NCI-H524 treated with DMSO at 0.1 percent for 48 hours (cell line): ENCODE measurements at regions not wholly inside any gene's neighbourhood (a gene's known extent, or its start where the extent isn't known, plus 50 kb on each side); places are given as distances from the start of the nearest gene placed in this dataset.
"Not testable (repeated sequence)": the region's sequence is repeated elsewhere in the genome, so short reads cannot be mapped to it uniquely, and the experiment has no call there.

Source experiments
- DNase-seq: peaks from one replicate; lab custom pipeline; 2025; lab: John Stamatoyannopoulos, UW

- DNase-seq: no peak
Observed at GRCh38 chr5:52605317-52606313, 182.1 kb upstream of the ITGA1 start.

GRCh38 chr5:52607227-52607824 is 180.4 kb upstream of the ITGA1 start:
- DNase-seq: no peak

GRCh38 chr5:52620315-52620714 is 167.4 kb upstream of the ITGA1 start:
- DNase-seq: no peak

- DNase-seq: no peak
Observed at GRCh38 chr5:52623291-52623690, 164.4 kb upstream of the ITGA1 start.

GRCh38 chr5:52624291-52624690 is 163.4 kb upstream of the ITGA1 start:
- DNase-seq: no peak

GRCh38 chr5:52626312-52626711 is 161.4 kb upstream of the ITGA1 start:
- DNase-seq: no peak

- DNase-seq: no peak
Observed at GRCh38 chr5:52627740-52628139, 160.0 kb upstream of the ITGA1 start.

- DNase-seq: no peak
Observed at GRCh38 chr5:52632281-52632680, 155.4 kb upstream of the ITGA1 start.

- DNase-seq: not testable (repeated sequence)
Observed at GRCh38 chr5:52634171-52634570, 153.5 kb upstream of the ITGA1 start.

- DNase-seq: no peak
Observed at GRCh38 chr5:52638732-52639131, 149.0 kb upstream of the ITGA1 start.

- DNase-seq: no peak
Observed at GRCh38 chr5:52648726-52649125, 139.0 kb upstream of the ITGA1 start.

GRCh38 chr5:52655163-52655562 is 132.6 kb upstream of the ITGA1 start:
- DNase-seq: no peak

GRCh38 chr5:52656569-52657246 is 131.0 kb upstream of the ITGA1 start:
- no peak for DNase-seq

- DNase-seq: peak; percentile 43
Observed at GRCh38 chr5:52657247-52657645, 130.5 kb upstream of the ITGA1 start.

- no peak for DNase-seq
Observed at GRCh38 chr5:52658246-52658645, 129.5 kb upstream of the ITGA1 start.

- no peak for DNase-seq
Observed at GRCh38 chr5:52660621-52661020, 127.1 kb upstream of the ITGA1 start.

GRCh38 chr5:52661903-52662595 is 125.7 kb upstream of the ITGA1 start:
- no peak for DNase-seq

GRCh38 chr5:52665559-52665958 is 122.2 kb upstream of the ITGA1 start:
- DNase-seq: no peak

GRCh38 chr5:52668139-52668538 is 119.6 kb upstream of the ITGA1 start:
- no peak for DNase-seq

GRCh38 chr5:52668544-52669185 is 119.1 kb upstream of the ITGA1 start:
- DNase-seq: no peak

GRCh38 chr5:52672459-52672858 is 115.3 kb upstream of the ITGA1 start:
- DNase-seq: no peak

GRCh38 chr5:52673495-52673894 is 114.2 kb upstream of the ITGA1 start:
- DNase-seq: no peak
